Liver (tissue), 3 donors: ENCODE measurements at regions not wholly inside any gene's neighbourhood (a gene's known extent, or its start where the extent isn't known, plus 50 kb on each side); places are given as distances from the start of the nearest gene placed in this dataset.

ENCODE experiments used
- FOXA1 ChIP-seq: IDR thresholded peaks from 2 replicates; pipeline ENCODE4 v1.6.1; 2016; ENCODE audit warnings: antibody characterized with exemption
- HNF4A ChIP-seq, 2 donors: conservative IDR thresholded peaks; 2 replicates each; pipeline ENCODE4 v1.6.1; 2016; ENCODE audit warnings: antibody characterized with exemption in 2 of 2, mild to moderate bottlenecking in 2 of 2
- JUND ChIP-seq, 2 donors: IDR thresholded peaks; 2 replicates each; pipeline ENCODE4 v1.6.1; 2016; ENCODE audit warnings: antibody characterized with exemption in 2 of 2
- RAD21 ChIP-seq, 2 donors: IDR thresholded peaks; 2 replicates each; pipeline ENCODE4 v1.6.1; 2016; ENCODE audit warnings: antibody characterized with exemption in 2 of 2, mild to moderate bottlenecking in 2 of 2
- TAF1 ChIP-seq: conservative IDR thresholded peaks from 2 replicates; pipeline ENCODE4 v1.6.1; 2016; ENCODE audit warnings: antibody characterized with exemption, mild to moderate bottlenecking
- YY1 ChIP-seq: IDR thresholded peaks from 2 replicates; pipeline ENCODE4 v1.6.1; 2016; ENCODE audit warnings: antibody characterized with exemption, mild to moderate bottlenecking
- TF ChIP-seq, protein P1 (sequence below): IDR thresholded peaks from 2 replicates; pipeline ENCODE4 v1.6.1; 2016; ENCODE audit warnings: antibody characterized with exemption, mild to moderate bottlenecking
- TF ChIP-seq, protein P2 (sequence below): fragments of 150-350 bp; IDR thresholded peaks from 2 replicates; pipeline ENCODE4 v1.5.1; 2017; ENCODE audit warnings: improper control_type of control experiment, low read depth, low read length; ENCODE audit not compliant: missing input control
- TF ChIP-seq, protein P3 (sequence below): IDR thresholded peaks from 2 replicates; pipeline ENCODE4 v1.6.1; 2016; ENCODE audit warnings: antibody characterized with exemption
- TF ChIP-seq, protein P4 (sequence below): IDR thresholded peaks from 2 replicates; pipeline ENCODE4 v1.6.1; 2016; ENCODE audit warnings: antibody characterized with exemption
- TF ChIP-seq, protein P5 (sequence below): IDR thresholded peaks from 2 replicates; pipeline ENCODE4 v1.6.1; 2016; ENCODE audit warnings: antibody characterized with exemption
- donor health status: healthy.
- donor health status: healthy.

DNA sequence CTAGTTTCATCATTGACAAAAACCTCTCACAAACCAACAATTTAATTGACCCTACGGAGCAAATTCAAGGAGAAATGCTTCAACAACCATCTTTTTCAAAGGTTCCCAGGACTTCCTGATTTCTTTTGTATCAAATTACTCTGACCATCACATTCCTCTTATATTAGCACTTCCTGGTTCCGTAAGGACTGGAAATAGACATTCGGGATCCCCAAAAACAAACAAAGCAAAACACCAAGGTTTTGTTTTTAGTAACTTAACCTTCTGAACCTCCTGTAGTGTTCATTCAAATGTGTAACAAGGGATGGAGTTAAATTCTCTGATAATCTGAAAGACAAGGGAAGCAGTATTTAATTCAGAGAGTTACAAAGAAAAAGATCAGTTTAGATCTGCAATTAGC, 387.6 kb upstream of the NRP1 start:
- TF ChIP-seq, protein P1, sequence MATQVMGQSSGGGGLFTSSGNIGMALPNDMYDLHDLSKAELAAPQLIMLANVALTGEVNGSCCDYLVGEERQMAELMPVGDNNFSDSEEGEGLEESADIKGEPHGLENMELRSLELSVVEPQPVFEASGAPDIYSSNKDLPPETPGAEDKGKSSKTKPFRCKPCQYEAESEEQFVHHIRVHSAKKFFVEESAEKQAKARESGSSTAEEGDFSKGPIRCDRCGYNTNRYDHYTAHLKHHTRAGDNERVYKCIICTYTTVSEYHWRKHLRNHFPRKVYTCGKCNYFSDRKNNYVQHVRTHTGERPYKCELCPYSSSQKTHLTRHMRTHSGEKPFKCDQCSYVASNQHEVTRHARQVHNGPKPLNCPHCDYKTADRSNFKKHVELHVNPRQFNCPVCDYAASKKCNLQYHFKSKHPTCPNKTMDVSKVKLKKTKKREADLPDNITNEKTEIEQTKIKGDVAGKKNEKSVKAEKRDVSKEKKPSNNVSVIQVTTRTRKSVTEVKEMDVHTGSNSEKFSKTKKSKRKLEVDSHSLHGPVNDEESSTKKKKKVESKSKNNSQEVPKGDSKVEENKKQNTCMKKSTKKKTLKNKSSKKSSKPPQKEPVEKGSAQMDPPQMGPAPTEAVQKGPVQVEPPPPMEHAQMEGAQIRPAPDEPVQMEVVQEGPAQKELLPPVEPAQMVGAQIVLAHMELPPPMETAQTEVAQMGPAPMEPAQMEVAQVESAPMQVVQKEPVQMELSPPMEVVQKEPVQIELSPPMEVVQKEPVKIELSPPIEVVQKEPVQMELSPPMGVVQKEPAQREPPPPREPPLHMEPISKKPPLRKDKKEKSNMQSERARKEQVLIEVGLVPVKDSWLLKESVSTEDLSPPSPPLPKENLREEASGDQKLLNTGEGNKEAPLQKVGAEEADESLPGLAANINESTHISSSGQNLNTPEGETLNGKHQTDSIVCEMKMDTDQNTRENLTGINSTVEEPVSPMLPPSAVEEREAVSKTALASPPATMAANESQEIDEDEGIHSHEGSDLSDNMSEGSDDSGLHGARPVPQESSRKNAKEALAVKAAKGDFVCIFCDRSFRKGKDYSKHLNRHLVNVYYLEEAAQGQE = no peak
- TF ChIP-seq YY1 (no peak), FOXA1 (no peak), TAF1 (no peak), JUND (IDR thresholded peaks at IDR 0.05) (no peak), RAD21 (IDR thresholded peaks at IDR 0.05) (no peak), HNF4A (conservative IDR thresholded peaks at IDR 0.05) (no peak)
- TF ChIP-seq, protein P2, sequence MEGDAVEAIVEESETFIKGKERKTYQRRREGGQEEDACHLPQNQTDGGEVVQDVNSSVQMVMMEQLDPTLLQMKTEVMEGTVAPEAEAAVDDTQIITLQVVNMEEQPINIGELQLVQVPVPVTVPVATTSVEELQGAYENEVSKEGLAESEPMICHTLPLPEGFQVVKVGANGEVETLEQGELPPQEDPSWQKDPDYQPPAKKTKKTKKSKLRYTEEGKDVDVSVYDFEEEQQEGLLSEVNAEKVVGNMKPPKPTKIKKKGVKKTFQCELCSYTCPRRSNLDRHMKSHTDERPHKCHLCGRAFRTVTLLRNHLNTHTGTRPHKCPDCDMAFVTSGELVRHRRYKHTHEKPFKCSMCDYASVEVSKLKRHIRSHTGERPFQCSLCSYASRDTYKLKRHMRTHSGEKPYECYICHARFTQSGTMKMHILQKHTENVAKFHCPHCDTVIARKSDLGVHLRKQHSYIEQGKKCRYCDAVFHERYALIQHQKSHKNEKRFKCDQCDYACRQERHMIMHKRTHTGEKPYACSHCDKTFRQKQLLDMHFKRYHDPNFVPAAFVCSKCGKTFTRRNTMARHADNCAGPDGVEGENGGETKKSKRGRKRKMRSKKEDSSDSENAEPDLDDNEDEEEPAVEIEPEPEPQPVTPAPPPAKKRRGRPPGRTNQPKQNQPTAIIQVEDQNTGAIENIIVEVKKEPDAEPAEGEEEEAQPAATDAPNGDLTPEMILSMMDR = no peak
- TF ChIP-seq, protein P3, sequence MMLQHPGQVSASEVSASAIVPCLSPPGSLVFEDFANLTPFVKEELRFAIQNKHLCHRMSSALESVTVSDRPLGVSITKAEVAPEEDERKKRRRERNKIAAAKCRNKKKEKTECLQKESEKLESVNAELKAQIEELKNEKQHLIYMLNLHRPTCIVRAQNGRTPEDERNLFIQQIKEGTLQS = no peak
- TF ChIP-seq, protein P4, sequence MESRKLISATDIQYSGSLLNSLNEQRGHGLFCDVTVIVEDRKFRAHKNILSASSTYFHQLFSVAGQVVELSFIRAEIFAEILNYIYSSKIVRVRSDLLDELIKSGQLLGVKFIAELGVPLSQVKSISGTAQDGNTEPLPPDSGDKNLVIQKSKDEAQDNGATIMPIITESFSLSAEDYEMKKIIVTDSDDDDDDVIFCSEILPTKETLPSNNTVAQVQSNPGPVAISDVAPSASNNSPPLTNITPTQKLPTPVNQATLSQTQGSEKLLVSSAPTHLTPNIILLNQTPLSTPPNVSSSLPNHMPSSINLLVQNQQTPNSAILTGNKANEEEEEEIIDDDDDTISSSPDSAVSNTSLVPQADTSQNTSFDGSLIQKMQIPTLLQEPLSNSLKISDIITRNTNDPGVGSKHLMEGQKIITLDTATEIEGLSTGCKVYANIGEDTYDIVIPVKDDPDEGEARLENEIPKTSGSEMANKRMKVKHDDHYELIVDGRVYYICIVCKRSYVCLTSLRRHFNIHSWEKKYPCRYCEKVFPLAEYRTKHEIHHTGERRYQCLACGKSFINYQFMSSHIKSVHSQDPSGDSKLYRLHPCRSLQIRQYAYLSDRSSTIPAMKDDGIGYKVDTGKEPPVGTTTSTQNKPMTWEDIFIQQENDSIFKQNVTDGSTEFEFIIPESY = no peak
- TF ChIP-seq, protein P5, sequence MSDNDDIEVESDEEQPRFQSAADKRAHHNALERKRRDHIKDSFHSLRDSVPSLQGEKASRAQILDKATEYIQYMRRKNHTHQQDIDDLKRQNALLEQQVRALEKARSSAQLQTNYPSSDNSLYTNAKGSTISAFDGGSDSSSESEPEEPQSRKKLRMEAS = no peak
